HL-60 (cell line): ENCODE measurements at regions not wholly inside any gene's neighbourhood (a gene's known extent, or its start where the extent isn't known, plus 50 kb on each side); places are given as distances from the start of the nearest gene placed in this dataset.
A peak's percentile ranks its signal among the peaks of the same experiment; 100 is the strongest.

Experiments used
- DNase-seq, 2 experiments: peaks; one replicate each; pipeline ENCODE4 v3.0.0-alpha.2; 2010 to 2020; ENCODE audit warnings: low read depth in 1 of 2, low spot score in 1 of 2
- H3K27ac ChIP-seq: fragments of 250-450 bp; sonication (Bioruptor Pico); replicated peaks from 2 replicates; pipeline ENCODE4 v1.5.1; 2020; ENCODE audit warnings: mild to moderate bottlenecking, moderate library complexity
- H3K27me3 ChIP-seq: fragments of 250-450 bp; sonication (Bioruptor Pico); 2 replicates; pipeline ENCODE4 v1.5.1; 2021; ENCODE audit warnings: mild to moderate bottlenecking, moderate library complexity; ENCODE audit not compliant: insufficient read depth, poor library complexity, severe bottlenecking
- H3K4me3 ChIP-seq: replicated peaks from 2 replicates; pipeline ENCODE4 v1.5.1; 2011; ENCODE audit warnings: mild to moderate bottlenecking, control low read depth, low read length; ENCODE audit not compliant: insufficient read depth
- GABPA ChIP-seq: IDR thresholded peaks from 2 replicates; pipeline ENCODE4 v1.6.1; 2012; ENCODE audit warnings: low read depth
- POLR2AphosphoS5 ChIP-seq: IDR thresholded peaks from 2 replicates; pipeline ENCODE4 v1.6.1; 2012; ENCODE audit warnings: low read depth
- SPI1 ChIP-seq: IDR thresholded peaks from 2 replicates; pipeline ENCODE4 v1.6.1; 2012; ENCODE audit warnings: low read depth, mild to moderate bottlenecking, borderline replicate concordance
- TF ChIP-seq, protein P1 (sequence below): IDR thresholded peaks from 2 replicates; pipeline ENCODE4 v1.6.1; 2012; ENCODE audit warnings: low read depth; ENCODE audit not compliant: insufficient replicate concordance
- TF ChIP-seq, protein P2 (sequence below): IDR thresholded peaks from one replicate; pipeline ENCODE4 v1.5.1; 2011; ENCODE audit warnings: low read length, control low read depth, inconsistent platforms; ENCODE audit not compliant: insufficient read depth

DNA sequence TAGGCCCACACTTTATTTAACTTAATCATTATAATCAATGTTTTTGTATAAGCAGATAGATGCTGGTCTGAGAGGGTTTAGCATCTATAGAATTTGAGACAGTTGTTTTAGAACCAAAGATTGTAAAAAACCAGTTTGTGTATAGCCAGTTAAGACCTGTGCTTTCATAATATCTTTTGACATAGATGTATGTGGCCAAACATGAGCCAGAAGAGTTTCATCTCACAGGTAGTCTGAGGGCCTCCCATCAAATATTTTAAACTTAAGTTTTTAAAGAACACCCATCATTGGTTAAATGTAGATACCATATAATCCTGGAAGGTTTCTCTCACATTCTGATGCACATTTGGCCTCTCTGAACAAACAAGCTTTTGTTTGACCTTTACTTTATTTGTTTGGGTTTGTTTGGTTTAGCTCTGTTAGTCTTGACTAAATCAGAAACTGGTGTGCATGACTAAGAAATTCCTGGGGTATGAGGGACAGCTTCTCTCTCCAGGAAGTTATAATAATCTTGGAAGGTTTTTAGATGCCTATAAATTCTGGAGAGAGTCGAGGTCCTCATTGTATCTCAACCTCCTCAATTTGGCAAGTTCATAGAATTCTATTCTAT is 58.0 kb upstream of the TMEM200A start:
- TF ChIP-seq, protein P1, sequence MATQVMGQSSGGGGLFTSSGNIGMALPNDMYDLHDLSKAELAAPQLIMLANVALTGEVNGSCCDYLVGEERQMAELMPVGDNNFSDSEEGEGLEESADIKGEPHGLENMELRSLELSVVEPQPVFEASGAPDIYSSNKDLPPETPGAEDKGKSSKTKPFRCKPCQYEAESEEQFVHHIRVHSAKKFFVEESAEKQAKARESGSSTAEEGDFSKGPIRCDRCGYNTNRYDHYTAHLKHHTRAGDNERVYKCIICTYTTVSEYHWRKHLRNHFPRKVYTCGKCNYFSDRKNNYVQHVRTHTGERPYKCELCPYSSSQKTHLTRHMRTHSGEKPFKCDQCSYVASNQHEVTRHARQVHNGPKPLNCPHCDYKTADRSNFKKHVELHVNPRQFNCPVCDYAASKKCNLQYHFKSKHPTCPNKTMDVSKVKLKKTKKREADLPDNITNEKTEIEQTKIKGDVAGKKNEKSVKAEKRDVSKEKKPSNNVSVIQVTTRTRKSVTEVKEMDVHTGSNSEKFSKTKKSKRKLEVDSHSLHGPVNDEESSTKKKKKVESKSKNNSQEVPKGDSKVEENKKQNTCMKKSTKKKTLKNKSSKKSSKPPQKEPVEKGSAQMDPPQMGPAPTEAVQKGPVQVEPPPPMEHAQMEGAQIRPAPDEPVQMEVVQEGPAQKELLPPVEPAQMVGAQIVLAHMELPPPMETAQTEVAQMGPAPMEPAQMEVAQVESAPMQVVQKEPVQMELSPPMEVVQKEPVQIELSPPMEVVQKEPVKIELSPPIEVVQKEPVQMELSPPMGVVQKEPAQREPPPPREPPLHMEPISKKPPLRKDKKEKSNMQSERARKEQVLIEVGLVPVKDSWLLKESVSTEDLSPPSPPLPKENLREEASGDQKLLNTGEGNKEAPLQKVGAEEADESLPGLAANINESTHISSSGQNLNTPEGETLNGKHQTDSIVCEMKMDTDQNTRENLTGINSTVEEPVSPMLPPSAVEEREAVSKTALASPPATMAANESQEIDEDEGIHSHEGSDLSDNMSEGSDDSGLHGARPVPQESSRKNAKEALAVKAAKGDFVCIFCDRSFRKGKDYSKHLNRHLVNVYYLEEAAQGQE = no peak
- TF ChIP-seq SPI1 = no peak
- TF ChIP-seq POLR2AphosphoS5 = no peak
- TF ChIP-seq GABPA = no peak
- TF ChIP-seq, protein P2, sequence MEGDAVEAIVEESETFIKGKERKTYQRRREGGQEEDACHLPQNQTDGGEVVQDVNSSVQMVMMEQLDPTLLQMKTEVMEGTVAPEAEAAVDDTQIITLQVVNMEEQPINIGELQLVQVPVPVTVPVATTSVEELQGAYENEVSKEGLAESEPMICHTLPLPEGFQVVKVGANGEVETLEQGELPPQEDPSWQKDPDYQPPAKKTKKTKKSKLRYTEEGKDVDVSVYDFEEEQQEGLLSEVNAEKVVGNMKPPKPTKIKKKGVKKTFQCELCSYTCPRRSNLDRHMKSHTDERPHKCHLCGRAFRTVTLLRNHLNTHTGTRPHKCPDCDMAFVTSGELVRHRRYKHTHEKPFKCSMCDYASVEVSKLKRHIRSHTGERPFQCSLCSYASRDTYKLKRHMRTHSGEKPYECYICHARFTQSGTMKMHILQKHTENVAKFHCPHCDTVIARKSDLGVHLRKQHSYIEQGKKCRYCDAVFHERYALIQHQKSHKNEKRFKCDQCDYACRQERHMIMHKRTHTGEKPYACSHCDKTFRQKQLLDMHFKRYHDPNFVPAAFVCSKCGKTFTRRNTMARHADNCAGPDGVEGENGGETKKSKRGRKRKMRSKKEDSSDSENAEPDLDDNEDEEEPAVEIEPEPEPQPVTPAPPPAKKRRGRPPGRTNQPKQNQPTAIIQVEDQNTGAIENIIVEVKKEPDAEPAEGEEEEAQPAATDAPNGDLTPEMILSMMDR = no peak
- DNase-seq = no peak
- H3K4me3 ChIP-seq = no peak overlapping the region
- H3K27me3 ChIP-seq = no peaks in the 10 kb centered on the region
- H3K27ac ChIP-seq = no peak overlapping the region

DNA sequence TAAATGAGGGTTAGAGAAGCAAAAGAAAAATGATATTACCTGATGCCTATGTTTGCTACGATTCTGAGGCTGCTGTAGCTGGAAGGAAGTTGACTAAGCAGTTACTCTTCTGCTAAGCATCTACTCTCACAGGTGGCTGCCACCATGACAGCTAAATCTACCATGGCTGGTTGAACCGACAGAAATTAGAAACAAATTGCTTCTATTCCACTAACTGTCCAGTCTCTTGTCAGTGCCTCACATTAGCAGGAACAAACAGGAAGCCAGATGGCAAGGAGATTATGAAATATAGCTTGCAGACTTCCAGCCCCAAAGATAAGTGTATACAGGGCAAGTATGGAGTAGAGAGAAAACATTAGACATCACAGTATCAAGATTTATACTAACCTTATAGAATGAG is 59.4 kb upstream of the TMEM200A start:
- TF ChIP-seq, protein P1 = no peak
- TF ChIP-seq POLR2AphosphoS5 (no peak), SPI1 (no peak)
- TF ChIP-seq, protein P2 = no peak
- H3K27me3 ChIP-seq = no peaks in the 10 kb centered on the region
- H3K27ac ChIP-seq = no peak overlapping the region
- H3K4me3 ChIP-seq = no peak overlapping the region
- peak in 1 of 2 experiments; percentile 35 for DNase-seq

DNA sequence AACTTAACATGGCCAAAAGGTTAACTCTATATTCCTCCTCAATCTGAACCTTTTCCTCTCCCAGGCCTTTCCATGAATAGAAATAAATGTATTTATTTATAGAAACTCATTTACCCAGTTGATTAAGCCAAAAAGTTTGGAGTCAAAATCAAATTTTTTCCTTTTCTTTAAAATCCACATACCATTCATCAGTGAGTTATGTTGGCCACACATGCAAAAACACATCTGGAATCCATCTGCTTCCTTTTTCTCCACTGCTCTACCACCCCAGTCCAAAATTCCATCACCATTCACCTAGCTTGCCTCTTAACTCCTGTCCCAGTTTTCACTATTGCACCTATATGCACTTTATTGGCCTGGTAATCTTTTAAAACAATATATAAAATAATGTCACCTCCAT is 62.4 kb upstream of the TMEM200A start:
- TF ChIP-seq, protein P2 = no peak
- no peak for TF ChIP-seq GABPA
- TF ChIP-seq POLR2AphosphoS5 = no peak
- TF ChIP-seq, protein P1 = no peak
- no peak for TF ChIP-seq SPI1
- DNase-seq = no peak
- H3K4me3 ChIP-seq = no peak overlapping the region
- no peak overlapping the region for H3K27ac ChIP-seq
- H3K27me3 ChIP-seq = peaks cover 2% of the 10 kb centered on the region
